ENCODE measurements at regions not wholly inside any gene's neighbourhood (a gene's known extent, or its start where the extent isn't known, plus 50 kb on each side); places are given as distances from the start of the nearest gene placed in this dataset.

DNA sequence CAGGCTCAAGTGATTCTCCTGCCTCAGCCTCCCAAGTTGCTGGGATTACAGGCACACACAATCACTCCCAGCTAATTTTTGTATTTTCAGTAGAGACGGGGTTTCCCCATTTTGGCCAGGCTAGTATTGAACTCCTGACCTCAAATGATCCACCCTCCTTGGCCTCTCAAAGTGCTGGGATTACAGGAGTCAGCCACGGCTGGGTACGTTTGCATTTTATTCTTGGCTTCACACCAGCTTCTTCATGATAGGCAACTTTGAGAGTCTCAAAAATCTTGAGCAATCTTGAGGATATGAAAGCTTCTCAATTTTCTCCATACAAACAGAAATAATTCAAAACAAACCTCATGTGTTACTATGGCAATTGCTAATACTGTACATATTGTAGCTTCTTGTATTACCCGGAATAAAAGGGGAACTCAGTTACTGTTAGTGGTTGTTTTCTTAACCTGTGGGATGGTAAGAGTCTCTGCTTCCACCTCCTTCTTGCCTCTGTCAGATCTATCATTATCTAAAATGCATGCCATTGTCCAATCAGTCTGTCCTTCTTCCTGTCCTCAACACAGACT lies 102.9 kb upstream of the SYT4 start:
- TF ChIP-seq, protein P1, sequence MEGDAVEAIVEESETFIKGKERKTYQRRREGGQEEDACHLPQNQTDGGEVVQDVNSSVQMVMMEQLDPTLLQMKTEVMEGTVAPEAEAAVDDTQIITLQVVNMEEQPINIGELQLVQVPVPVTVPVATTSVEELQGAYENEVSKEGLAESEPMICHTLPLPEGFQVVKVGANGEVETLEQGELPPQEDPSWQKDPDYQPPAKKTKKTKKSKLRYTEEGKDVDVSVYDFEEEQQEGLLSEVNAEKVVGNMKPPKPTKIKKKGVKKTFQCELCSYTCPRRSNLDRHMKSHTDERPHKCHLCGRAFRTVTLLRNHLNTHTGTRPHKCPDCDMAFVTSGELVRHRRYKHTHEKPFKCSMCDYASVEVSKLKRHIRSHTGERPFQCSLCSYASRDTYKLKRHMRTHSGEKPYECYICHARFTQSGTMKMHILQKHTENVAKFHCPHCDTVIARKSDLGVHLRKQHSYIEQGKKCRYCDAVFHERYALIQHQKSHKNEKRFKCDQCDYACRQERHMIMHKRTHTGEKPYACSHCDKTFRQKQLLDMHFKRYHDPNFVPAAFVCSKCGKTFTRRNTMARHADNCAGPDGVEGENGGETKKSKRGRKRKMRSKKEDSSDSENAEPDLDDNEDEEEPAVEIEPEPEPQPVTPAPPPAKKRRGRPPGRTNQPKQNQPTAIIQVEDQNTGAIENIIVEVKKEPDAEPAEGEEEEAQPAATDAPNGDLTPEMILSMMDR (optimal IDR thresholded peaks at IDR 0.05 in 1 of 3, IDR thresholded peaks at IDR 0.05 in 1 of 3, conservative IDR thresholded peaks at IDR 0.05 in 1 of 3; ENCODE audit: extremely low read depth in 1 of 3, insufficient read depth in 2 of 3, low read length in 3 of 3): no peak
- no peak for TF ChIP-seq EZH2 (IDR thresholded peaks at IDR 0.05; ENCODE audit: low read length)

Measured in keratinocyte (primary cell).